GM23338 (cell line): ENCODE measurements at regions not wholly inside any gene's neighbourhood (a gene's known extent, or its start where the extent isn't known, plus 50 kb on each side); places are given as distances from the start of the nearest gene placed in this dataset.

Source experiments
- ATAC-seq: fragments of 200-7000 bp; cut with Tn5 transposase; 3 replicates; pipeline ENCODE4 v1.9.1; 2020
- DNase-seq: peaks from one replicate; pipeline ENCODE4 v3.0.0-alpha.2; 2015; ENCODE audit warnings: low spot score
- H2AFZ ChIP-seq: fragments of 200-600 bp; sonication (generic); 2 replicates; pipeline ENCODE4 v1.8.0; 2016; ENCODE audit warnings: antibody characterized with exemption, mild to moderate bottlenecking, moderate library complexity
- H3F3A ChIP-seq: fragments of 200-600 bp; sonication (generic); replicated peaks from 2 replicates; pipeline ENCODE4 v1.8.0; 2017; ENCODE audit warnings: antibody characterized with exemption, mixed run types, low read depth
- H3K27ac ChIP-seq: fragments of 200-600 bp; sonication (generic); 2 replicates; pipeline ENCODE4 v1.6.1; 2016; ENCODE audit warnings: low read depth
- H3K27me3 ChIP-seq: fragments of 200-600 bp; sonication (generic); 2 replicates; pipeline ENCODE4 v1.8.0; 2016; ENCODE audit warnings: mild to moderate bottlenecking, mixed run types, moderate library complexity; ENCODE audit not compliant: insufficient read depth
- H3K36me3 ChIP-seq: fragments of 200-600 bp; sonication (generic); 2 replicates; pipeline ENCODE4 v1.8.0; 2016; ENCODE audit warnings: mild to moderate bottlenecking; ENCODE audit not compliant: insufficient read depth
- H3K4me1 ChIP-seq: fragments of 200-600 bp; sonication (generic); 2 replicates; pipeline ENCODE4 v1.8.0; 2016; ENCODE audit warnings: mild to moderate bottlenecking, moderate library complexity; ENCODE audit not compliant: insufficient read depth
- H3K4me2 ChIP-seq: fragments of 200-600 bp; sonication (generic); 2 replicates; pipeline ENCODE4 v1.7.1; 2017; ENCODE audit warnings: mixed run types
- H3K4me3 ChIP-seq: fragments of 200-600 bp; sonication (generic); 2 replicates; pipeline ENCODE4 v1.6.1; 2016; ENCODE audit warnings: mixed run types
- H3K79me2 ChIP-seq: fragments of 200-600 bp; sonication (generic); replicated peaks from 2 replicates; pipeline ENCODE4 v1.8.0; 2017; ENCODE audit warnings: mild to moderate bottlenecking; ENCODE audit not compliant: insufficient read depth
- H3K9me2 ChIP-seq: fragments of 200-600 bp; sonication (generic); 2 replicates; pipeline ENCODE4 v1.8.0; 2017; ENCODE audit not compliant: insufficient read depth
- H4K20me1 ChIP-seq: fragments of 200-600 bp; sonication (generic); replicated peaks from 2 replicates; pipeline ENCODE4 v1.8.0; 2017; ENCODE audit warnings: mild to moderate bottlenecking; ENCODE audit not compliant: insufficient read depth
- H3K27ac Mint-ChIP-seq: 2 replicates; pipeline ENCODE4 v1.8.0; 2020; ENCODE audit warnings: inconsistent platforms, mild to moderate bottlenecking, moderate library complexity, mixed read lengths
- H3K27me3 Mint-ChIP-seq: 3 replicates; pipeline ENCODE4 v1.8.0; 2022; ENCODE audit warnings: low read depth, mild to moderate bottlenecking, moderate library complexity, mixed read lengths, inconsistent platforms; ENCODE audit not compliant: insufficient read depth, poor library complexity
- H3K36me3 Mint-ChIP-seq: 3 replicates; pipeline ENCODE4 v1.8.0; 2021; ENCODE audit warnings: low read depth, mild to moderate bottlenecking, inconsistent platforms, moderate library complexity, mixed read lengths
- H3K4me1 Mint-ChIP-seq: 3 replicates; pipeline ENCODE4 v1.8.0; 2020; ENCODE audit warnings: mild to moderate bottlenecking, inconsistent platforms, mixed read lengths
- H3K4me3 Mint-ChIP-seq: 3 replicates; pipeline ENCODE4 v1.8.0; 2021; ENCODE audit warnings: moderate library complexity, mild to moderate bottlenecking, inconsistent platforms, mixed read lengths
- H3K9me3 Mint-ChIP-seq: 3 replicates; pipeline ENCODE4 v1.8.0; 2020; ENCODE audit warnings: moderate library complexity, mild to moderate bottlenecking, inconsistent platforms, mixed read lengths
- CTCF ChIP-seq, 2 experiments: fragments of 200-600 bp in 1 of 2; sonication (generic) in 1 of 2; conservative IDR thresholded peaks; 2 replicates each; pipeline versions ENCODE4 v1.5.1 to v1.6.1; 2016 to 2017; ENCODE audit warnings: antibody characterized with exemption in 2 of 2, low read depth in 2 of 2, mild to moderate bottlenecking in 2 of 2, moderate library complexity in 1 of 2
- EZH2phosphoT487 ChIP-seq: fragments of 200-600 bp; sonication (generic); IDR thresholded peaks from one replicate; pipeline ENCODE4 v1.8.1; 2018; ENCODE audit warnings: antibody characterized with exemption; ENCODE audit not compliant: unreplicated experiment
- NANOG ChIP-seq: IDR thresholded peaks from 2 replicates; pipeline ENCODE4 v1.6.1; 2016; ENCODE audit warnings: antibody characterized with exemption, borderline replicate concordance
- STAT1 ChIP-seq: IDR thresholded peaks from one replicate; pipeline ENCODE4 v1.6.1; 2016; ENCODE audit warnings: antibody characterized with exemption; ENCODE audit not compliant: unreplicated experiment
- ZNF331 ChIP-seq: fragments of 250-450 bp; sonication (Bioruptor Pico); IDR thresholded peaks from 2 replicates; pipeline ENCODE4 v1.5.0; 2020; ENCODE audit warnings: low read depth, mild to moderate bottlenecking, moderate library complexity

- Histone ChIP-seq H3K9me2 (no peaks in the 10 kb centered on the region), H4K20me1 (no peaks in the 10 kb centered on the region), H3K4me3 (no peak overlapping the region), H3K36me3 (no peaks in the 10 kb centered on the region), H3K79me2 (no peaks in the 10 kb centered on the region), H3K27me3 (no peaks in the 10 kb centered on the region), H3K27ac (no peak overlapping the region), H2AFZ (no peak overlapping the region), H3F3A (no peaks in the 10 kb centered on the region), H3K4me2 (no peak overlapping the region), H3K4me1 (peaks cover 4% of the 10 kb centered on the region; the same call in 1 of the 2 replicates)
- peak; percentile 84 for DNase-seq
- Mint-ChIP-seq H3K4me3 (no peak overlapping the region), H3K27me3 (no peaks in the 10 kb centered on the region), H3K4me1 (peaks cover 3% of the 10 kb centered on the region; the same call in 1 of the 3 replicates), H3K36me3 (no peaks in the 10 kb centered on the region), H3K9me3 (no peaks in the 10 kb centered on the region; the same call in 2 of the 3 replicates), H3K27ac (no peak overlapping the region)
- TF ChIP-seq EZH2phosphoT487 (no peak), STAT1 (no peak), CTCF (conservative IDR thresholded peaks at IDR 0.05; ENCODE audit: low read depth in 2 of 2) (peak; percentile 94 to 95), NANOG (no peak)
- ATAC-seq = peak; percentile 96
These were observed 246.0 kb upstream of the NUDT12 start for GRCh38 chr5:103808464-103809106.

GRCh38 chr5:103804711-103805110 lies 242.1 kb upstream of the NUDT12 start:
- Histone ChIP-seq H3K4me2 (no peak overlapping the region), H2AFZ (peak overlapping the region; percentile 44; the same call in 1 of the 2 replicates), H3K4me1 (peaks cover 4% of the 10 kb centered on the region; the same call in 1 of the 2 replicates), H3K4me3 (no peak overlapping the region), H3K27ac (no peak overlapping the region), H3F3A (no peaks in the 10 kb centered on the region), H3K36me3 (no peaks in the 10 kb centered on the region), H3K27me3 (no peaks in the 10 kb centered on the region), H3K79me2 (no peaks in the 10 kb centered on the region), H3K9me2 (no peaks in the 10 kb centered on the region), H4K20me1 (no peaks in the 10 kb centered on the region)
- no peaks in the 10 kb centered on the region for H3K36me3 Mint-ChIP-seq
- H3K4me1 Mint-ChIP-seq = peaks cover 3% of the 10 kb centered on the region; the same call in 1 of the 3 replicates
- no peak overlapping the region for H3K4me3 Mint-ChIP-seq
- DNase-seq (no peak), ATAC-seq (no peak)
- no peaks in the 10 kb centered on the region for H3K27me3 Mint-ChIP-seq
- no peaks in the 10 kb centered on the region for H3K9me3 Mint-ChIP-seq
- H3K27ac Mint-ChIP-seq = no peak overlapping the region
- TF ChIP-seq ZNF331 (CRISPR knock-in tag) = no peak
- no peak for TF ChIP-seq CTCF (conservative IDR thresholded peaks at IDR 0.05; ENCODE audit: low read depth in 2 of 2)
